Neural progenitor cell (in vitro differentiated cells): ENCODE measurements at regions not wholly inside any gene's neighbourhood (a gene's known extent, or its start where the extent isn't known, plus 50 kb on each side); places are given as distances from the start of the nearest gene placed in this dataset.
"Not testable (repeated sequence)": the region's sequence is repeated elsewhere in the genome, so short reads cannot be mapped to it uniquely, and the experiment has no call there.

Experiments used
- DNase-seq: peaks from one replicate; pipeline ENCODE4 v3.0.0-alpha.2; 2016; ENCODE audit warnings: low spot score
- H2AFZ ChIP-seq: fragments of 200-600 bp; sonication (generic); replicated peaks from 2 replicates; pipeline ENCODE4 v1.6.1; 2016; ENCODE audit warnings: antibody characterized with exemption
- H3F3A ChIP-seq: fragments of 200-600 bp; sonication (generic); 2 replicates; pipeline ENCODE4 v1.6.1; 2016; ENCODE audit warnings: antibody characterized with exemption, low read depth
- H3K27ac ChIP-seq: fragments of 200-600 bp; sonication (generic); 2 replicates; pipeline ENCODE4 v1.5.1; 2016; ENCODE audit warnings: mild to moderate bottlenecking
- H3K27me3 ChIP-seq: fragments of 200-600 bp; sonication (generic); 2 replicates; pipeline ENCODE4 v1.6.1; 2016; ENCODE audit warnings: mild to moderate bottlenecking, moderate library complexity
- H3K36me3 ChIP-seq: fragments of 200-600 bp; sonication (generic); 2 replicates; pipeline ENCODE4 v1.5.1; 2016
- H3K4me1 ChIP-seq: fragments of 200-600 bp; sonication (generic); 2 replicates; pipeline ENCODE4 v1.6.1; 2016; ENCODE audit warnings: mixed run types
- H3K4me2 ChIP-seq: fragments of 200-600 bp; sonication (generic); 2 replicates; pipeline ENCODE4 v1.6.1; 2016
- H3K4me3 ChIP-seq: fragments of 200-600 bp; sonication (generic); 2 replicates; pipeline ENCODE4 v1.5.1; 2016
- H3K79me2 ChIP-seq: fragments of 200-600 bp; sonication (generic); 2 replicates; pipeline ENCODE4 v1.6.1; 2016; ENCODE audit warnings: low read depth
- H3K9ac ChIP-seq: fragments of 200-600 bp; sonication (generic); 2 replicates; pipeline ENCODE4 v1.6.1; 2016
- H3K9me3 ChIP-seq: fragments of 200-600 bp; sonication (generic); 2 replicates; pipeline ENCODE4 v1.5.1; 2016; ENCODE audit warnings: low read depth
- H4K20me1 ChIP-seq: fragments of 200-600 bp; sonication (generic); 2 replicates; pipeline ENCODE4 v1.6.1; 2016; ENCODE audit warnings: low read depth
- H3K27ac Mint-ChIP-seq: 3 replicates; pipeline ENCODE4 v1.8.0; 2021; ENCODE audit warnings: mixed read lengths
- H3K27me3 Mint-ChIP-seq: 2 replicates; pipeline ENCODE4 v1.8.0; 2022; ENCODE audit warnings: low read depth, mild to moderate bottlenecking, inconsistent platforms, moderate library complexity, mixed read lengths; ENCODE audit not compliant: insufficient read depth
- H3K36me3 Mint-ChIP-seq: 3 replicates; pipeline ENCODE4 v1.8.0; 2021; ENCODE audit warnings: mixed read lengths
- H3K4me1 Mint-ChIP-seq: 3 replicates; pipeline ENCODE4 v1.8.0; 2021; ENCODE audit warnings: mixed read lengths
- H3K4me3 Mint-ChIP-seq: 3 replicates; pipeline ENCODE4 v1.8.0; 2021; ENCODE audit warnings: mild to moderate bottlenecking, moderate library complexity, mixed read lengths
- H3K9me3 Mint-ChIP-seq: 3 replicates; pipeline ENCODE4 v1.8.0; 2020; ENCODE audit warnings: mixed read lengths
- EZH2 ChIP-seq: fragments of 200-600 bp; sonication (generic); IDR thresholded peaks from 2 replicates; pipeline ENCODE4 v1.6.1; 2017; ENCODE audit warnings: antibody characterized with exemption, mild to moderate bottlenecking, moderate library complexity
- EZH2phosphoT487 ChIP-seq: fragments of 200-600 bp; sonication (generic); IDR thresholded peaks from 2 replicates; pipeline ENCODE4 v1.6.1; 2017; ENCODE audit warnings: antibody characterized with exemption
- TF ChIP-seq, protein P1 (sequence below): fragments of 200-600 bp; sonication (generic); IDR thresholded peaks from 2 replicates; pipeline ENCODE4 v1.5.1; 2017; ENCODE audit warnings: antibody characterized with exemption, mild to moderate bottlenecking

DNA sequence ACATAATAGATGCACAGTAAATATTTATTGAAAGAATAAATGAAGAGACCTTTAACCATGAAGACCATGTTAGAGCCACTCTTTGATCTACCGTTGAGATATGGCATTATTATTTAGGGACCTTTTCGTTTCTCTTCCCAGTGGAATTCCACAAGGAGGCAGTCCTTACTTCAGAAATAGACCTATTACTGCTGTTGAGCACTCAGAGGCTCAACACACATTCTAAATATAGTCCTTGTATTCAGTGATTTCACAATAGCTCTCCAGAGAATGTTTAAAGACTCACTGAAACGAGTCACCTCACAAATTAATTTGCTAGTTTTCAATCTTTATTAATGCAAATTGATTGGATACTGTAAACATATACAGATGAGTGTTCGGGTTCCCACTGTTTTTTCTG is 603.8 kb downstream of the CDH8 start:
- H3K4me3 Mint-ChIP-seq, result no peak overlapping the region
- H3K27ac ChIP-seq, result no peak overlapping the region
- no peaks in the 10 kb centered on the region for H3K4me1 Mint-ChIP-seq
- no peaks in the 10 kb centered on the region for H3K4me1 ChIP-seq
- H3K36me3 Mint-ChIP-seq, result no peaks in the 10 kb centered on the region
- H3K27me3 Mint-ChIP-seq, result peaks cover 3% of the 10 kb centered on the region
- no peak overlapping the region for H3K4me2 ChIP-seq
- H3K4me3 ChIP-seq, result no peak overlapping the region
- H3K9me3 Mint-ChIP-seq, result no peaks in the 10 kb centered on the region
- H4K20me1 ChIP-seq, result no peaks in the 10 kb centered on the region
- H3K9ac ChIP-seq, result no peak overlapping the region
- no peaks in the 10 kb centered on the region for H3K27me3 ChIP-seq
- H3K27ac Mint-ChIP-seq, result no peak overlapping the region
- H3F3A ChIP-seq, result no peaks in the 10 kb centered on the region
- no peak overlapping the region for H2AFZ ChIP-seq
- no peak for TF ChIP-seq EZH2phosphoT487
- TF ChIP-seq, protein P1, sequence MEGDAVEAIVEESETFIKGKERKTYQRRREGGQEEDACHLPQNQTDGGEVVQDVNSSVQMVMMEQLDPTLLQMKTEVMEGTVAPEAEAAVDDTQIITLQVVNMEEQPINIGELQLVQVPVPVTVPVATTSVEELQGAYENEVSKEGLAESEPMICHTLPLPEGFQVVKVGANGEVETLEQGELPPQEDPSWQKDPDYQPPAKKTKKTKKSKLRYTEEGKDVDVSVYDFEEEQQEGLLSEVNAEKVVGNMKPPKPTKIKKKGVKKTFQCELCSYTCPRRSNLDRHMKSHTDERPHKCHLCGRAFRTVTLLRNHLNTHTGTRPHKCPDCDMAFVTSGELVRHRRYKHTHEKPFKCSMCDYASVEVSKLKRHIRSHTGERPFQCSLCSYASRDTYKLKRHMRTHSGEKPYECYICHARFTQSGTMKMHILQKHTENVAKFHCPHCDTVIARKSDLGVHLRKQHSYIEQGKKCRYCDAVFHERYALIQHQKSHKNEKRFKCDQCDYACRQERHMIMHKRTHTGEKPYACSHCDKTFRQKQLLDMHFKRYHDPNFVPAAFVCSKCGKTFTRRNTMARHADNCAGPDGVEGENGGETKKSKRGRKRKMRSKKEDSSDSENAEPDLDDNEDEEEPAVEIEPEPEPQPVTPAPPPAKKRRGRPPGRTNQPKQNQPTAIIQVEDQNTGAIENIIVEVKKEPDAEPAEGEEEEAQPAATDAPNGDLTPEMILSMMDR, result peak; percentile 34
- no peak for TF ChIP-seq EZH2
- no peaks in the 10 kb centered on the region for H3K9me3 ChIP-seq
- DNase-seq, result peak; percentile 16
- no peaks in the 10 kb centered on the region for H3K36me3 ChIP-seq
- no peaks in the 10 kb centered on the region for H3K79me2 ChIP-seq

DNA sequence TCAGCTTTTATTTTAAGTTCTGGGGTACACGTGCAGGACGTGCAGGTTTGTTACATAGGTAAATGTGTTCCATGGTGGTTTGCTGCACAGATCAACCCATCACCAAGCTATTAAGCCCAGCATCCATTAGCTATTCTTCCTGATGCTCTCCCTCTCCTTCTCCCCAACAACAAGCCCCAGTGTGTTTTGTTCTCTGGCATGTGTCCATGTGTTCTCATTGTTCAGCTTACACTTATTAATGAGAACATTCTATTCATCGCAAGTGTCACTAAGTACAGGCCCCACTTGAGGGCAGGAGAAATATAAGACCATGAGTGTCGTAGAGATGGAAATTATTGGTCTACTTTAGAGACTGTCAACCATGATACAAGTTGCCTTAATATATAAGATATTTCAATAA is 615.1 kb downstream of the CDH8 start:
- peaks cover 21% of the 10 kb centered on the region for H3K4me1 ChIP-seq
- no peaks in the 10 kb centered on the region for H3K27me3 ChIP-seq
- no peaks in the 10 kb centered on the region for H4K20me1 ChIP-seq
- no peak overlapping the region for H2AFZ ChIP-seq
- Mint-ChIP-seq H3K27ac (no peak overlapping the region), H3K9me3 (no peaks in the 10 kb centered on the region), H3K27me3 (no peaks in the 10 kb centered on the region), H3K36me3 (no peaks in the 10 kb centered on the region), H3K4me1 (peaks cover 13% of the 10 kb centered on the region), H3K4me3 (no peak overlapping the region)
- no peak for DNase-seq
- H3K27ac ChIP-seq, result no peak overlapping the region
- H3K79me2 ChIP-seq, result no peaks in the 10 kb centered on the region
- H3K4me2 ChIP-seq, result no peak overlapping the region
- no peaks in the 10 kb centered on the region for H3K36me3 ChIP-seq
- H3F3A ChIP-seq, result no peaks in the 10 kb centered on the region
- no peaks in the 10 kb centered on the region for H3K9me3 ChIP-seq
- H3K4me3 ChIP-seq, result no peak overlapping the region
- H3K9ac ChIP-seq, result no peak overlapping the region
- TF ChIP-seq, protein P1, result no peak
- TF ChIP-seq EZH2phosphoT487, result no peak
- TF ChIP-seq EZH2, result no peak

DNA sequence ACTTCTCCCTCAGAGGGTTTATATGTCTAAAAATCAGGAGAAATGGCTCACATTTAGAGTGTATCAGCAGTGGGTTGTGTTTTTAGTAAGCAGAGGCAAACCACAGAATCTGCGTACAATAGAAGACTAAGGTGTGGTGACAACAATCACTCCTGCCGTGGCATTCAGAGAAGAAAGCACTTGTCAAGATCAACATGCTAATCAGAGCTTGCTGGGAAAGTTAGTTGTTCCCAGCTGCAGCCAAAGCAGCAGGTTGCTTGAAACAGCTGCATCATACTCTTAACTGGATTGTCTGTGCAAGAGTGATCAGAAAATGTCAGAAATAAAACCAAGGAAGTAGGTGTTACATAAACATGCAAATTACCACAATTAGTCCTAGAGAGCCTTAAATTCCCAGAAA is 616.4 kb downstream of the CDH8 start:
- Histone ChIP-seq H2AFZ (no peak overlapping the region), H4K20me1 (no peaks in the 10 kb centered on the region), H3K4me3 (no peak overlapping the region), H3K27ac (no peak overlapping the region), H3K36me3 (no peaks in the 10 kb centered on the region), H3F3A (no peaks in the 10 kb centered on the region), H3K79me2 (no peaks in the 10 kb centered on the region), H3K4me2 (no peak overlapping the region), H3K4me1 (peaks cover 27% of the 10 kb centered on the region), H3K9me3 (no peaks in the 10 kb centered on the region), H3K9ac (no peak overlapping the region), H3K27me3 (no peaks in the 10 kb centered on the region)
- DNase-seq, result peak; percentile 53
- TF ChIP-seq, protein P1, result no peak
- no peak for TF ChIP-seq EZH2phosphoT487
- no peak for TF ChIP-seq EZH2
- Mint-ChIP-seq H3K36me3 (no peaks in the 10 kb centered on the region), H3K4me1 (peaks cover 18% of the 10 kb centered on the region), H3K4me3 (no peak overlapping the region), H3K27me3 (no peaks in the 10 kb centered on the region), H3K9me3 (no peaks in the 10 kb centered on the region), H3K27ac (no peak overlapping the region)

DNA sequence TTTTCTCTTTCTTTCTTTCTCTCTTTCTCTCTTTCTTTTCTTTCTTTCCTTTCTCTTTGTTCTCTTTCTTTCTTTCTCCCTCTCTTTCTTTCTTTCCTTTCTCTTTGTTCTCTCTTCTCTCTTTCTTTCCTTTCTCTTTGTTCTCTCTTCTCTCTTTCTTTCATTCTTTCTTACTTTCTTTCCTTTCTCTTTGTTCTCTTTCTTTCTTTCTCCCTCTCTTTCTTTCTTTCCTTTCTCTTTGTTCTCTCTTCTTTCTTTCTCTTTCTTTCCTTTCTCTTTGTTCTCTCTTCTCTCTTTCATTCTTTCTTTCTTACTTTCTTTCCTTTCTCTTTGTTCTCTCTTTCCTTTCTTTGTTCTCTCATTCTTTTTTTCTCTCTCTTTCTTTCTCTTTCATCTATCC is 617.4 kb downstream of the CDH8 start:
- not testable (repeated sequence) for H3K79me2 ChIP-seq, H2AFZ ChIP-seq, H3K9me3 ChIP-seq, H3K36me3 Mint-ChIP-seq, H3K27ac Mint-ChIP-seq, H3K36me3 ChIP-seq, H3K27me3 ChIP-seq, H3K9ac ChIP-seq, H3K4me2 ChIP-seq, H3K27ac ChIP-seq, H3K27me3 Mint-ChIP-seq, H3F3A ChIP-seq, H3K9me3 Mint-ChIP-seq, H3K4me3 ChIP-seq, H4K20me1 ChIP-seq, H3K4me3 Mint-ChIP-seq, DNase-seq
- H3K4me1 Mint-ChIP-seq, result peaks cover 25% of the 10 kb centered on the region
- peaks cover 37% of the 10 kb centered on the region for H3K4me1 ChIP-seq
